HepG2 (cell line): ENCODE measurements at regions not wholly inside any gene's neighbourhood (a gene's known extent, or its start where the extent isn't known, plus 50 kb on each side); places are given as distances from the start of the nearest gene placed in this dataset.

Source experiments
- ATAC-seq: fragments of 200-7000 bp; cut with Tn5 transposase; 3 replicates; pipeline ENCODE4 v1.9.1; 2020; ENCODE audit warnings: mild to moderate bottlenecking, moderate library complexity
- BruUV-seq: library from RNA; stranded (reverse); fragments of 400-500 nt; replicated peaks from 2 replicates; lab custom pipeline; 2021; lab: Mats Ljungman, UMichigan
- CTCF ChIA-PET: fragments of 300-600 bp; formaldehyde crosslinking; extraction: SDS; loops from one replicate; lab custom pipeline; 2021; ENCODE audit warnings: low total read pairs, inconsistent platforms, low intra/inter-chr PET ratio; lab: Yijun Ruan, JAX
- POLR2A ChIA-PET: fragments of 350-600 bp; sonication (Branson Sonifier 250); formaldehyde crosslinking; loops from one replicate; lab custom pipeline; 2020; ENCODE audit warnings: antibody characterized with exemption, inconsistent platforms; lab: Yijun Ruan, JAX
- DNase-seq: peaks from one replicate; pipeline ENCODE4 v3.0.0-alpha.2; 2015; ENCODE audit warnings: low spot score
- FAIRE-seq: peaks from 3 replicates; lab custom pipeline; 2011; peaks lifted over from hg19 to GRCh38; lab: Jason Lieb, UNC
- H2AFZ ChIP-seq: one replicate; pipeline ENCODE4 v1.6.1; 2011; ENCODE audit warnings: low read length, inconsistent platforms
- H3K27ac ChIP-seq: fragments of 300-600 bp; 3 replicates; pipeline ENCODE4 v1.8.0; 2011; ENCODE audit warnings: mixed run types, mild to moderate bottlenecking, mixed read lengths, low read length, inconsistent platforms; ENCODE audit not compliant: insufficient read depth; ENCODE audit errors: extremely low read length
- H3K27me3 ChIP-seq, 2 experiments: fragments of 200-600 bp in 1 of 2; 2 replicates in 1 of 2; 3 replicates in 1 of 2; pipeline versions ENCODE4 v1.6.0 to v1.8.0; 2011; ENCODE audit warnings: low read length in 2 of 2, mild to moderate bottlenecking in 2 of 2, moderate library complexity in 2 of 2, inconsistent platforms in 1 of 2; ENCODE audit not compliant: insufficient read depth in 2 of 2, control insufficient read depth in 1 of 2
- H3K36me3 ChIP-seq, 2 experiments: fragments of 200-600 bp in 1 of 2; replicated peaks in 1 of 2; 2 replicates in 1 of 2; 3 replicates in 1 of 2; pipeline versions ENCODE4 v1.5.1 to v1.8.0; 2011; ENCODE audit warnings: low read length in 2 of 2, inconsistent platforms in 1 of 2; ENCODE audit not compliant: insufficient read depth in 2 of 2, control insufficient read depth in 1 of 2
- H3K4me1 ChIP-seq: 2 replicates; pipeline ENCODE4 v1.5.1; 2012; ENCODE audit warnings: low read length, inconsistent platforms; ENCODE audit not compliant: insufficient read depth
- H3K4me2 ChIP-seq: 2 replicates; pipeline ENCODE4 v1.6.0; 2011; ENCODE audit warnings: low read depth, low read length, inconsistent platforms
- H3K4me3 ChIP-seq, 3 experiments: fragments of 200-600 bp in 1 of 3; sonication (generic), shearing (Covaris generic) in 1 of 3; replicated peaks in 1 of 3; 2 replicates each; pipeline ENCODE4 v1.5.1; 2011 to 2016; ENCODE audit warnings: low read length in 3 of 3, inconsistent platforms in 2 of 3, low read depth in 2 of 3, mild to moderate bottlenecking in 2 of 3, control low read depth in 1 of 3, mixed read lengths in 1 of 3; ENCODE audit not compliant: insufficient read depth in 1 of 3
- H3K79me2 ChIP-seq: one replicate; pipeline ENCODE4 v1.6.1; 2011; ENCODE audit warnings: low read length, inconsistent platforms; ENCODE audit not compliant: insufficient read depth
- H3K9ac ChIP-seq: 2 replicates; pipeline ENCODE4 v1.6.0; 2011; ENCODE audit warnings: mild to moderate bottlenecking, low read depth, low read length, inconsistent platforms; ENCODE audit not compliant: insufficient read depth
- H3K9me3 ChIP-seq: 2 replicates; pipeline ENCODE4 v1.5.1; 2012; ENCODE audit warnings: mild to moderate bottlenecking, low read length
- H4K20me1 ChIP-seq: 2 replicates; pipeline ENCODE4 v1.6.0; 2011; ENCODE audit warnings: inconsistent platforms, mild to moderate bottlenecking, low read length, moderate library complexity; ENCODE audit not compliant: insufficient read depth
- GLI4 ChIP-seq: sonication (generic); formaldehyde crosslinking; IDR thresholded peaks from 2 replicates; pipeline ENCODE4 v1.5.1; 2020; ENCODE audit warnings: missing genetic modification reagents, mild to moderate bottlenecking, moderate library complexity, borderline replicate concordance
- GTF3A ChIP-seq: sonication (generic); formaldehyde crosslinking; conservative IDR thresholded peaks from 2 replicates; pipeline ENCODE4 v1.4.0; 2020; ENCODE audit warnings: mild to moderate bottlenecking, missing genetic modification reagents
- MEF2D ChIP-seq: sonication (generic); formaldehyde crosslinking; IDR thresholded peaks from 2 replicates; pipeline ENCODE4 v1.5.1; 2020; ENCODE audit warnings: mild to moderate bottlenecking, missing genetic modification reagents
- NCOR1 ChIP-seq: fragments of 200-600 bp; sonication (generic); IDR thresholded peaks from 2 replicates; pipeline ENCODE4 v1.7.0; 2017; ENCODE audit warnings: antibody characterized with exemption, low read length, borderline replicate concordance
- NFIC ChIP-seq: IDR thresholded peaks from 2 replicates; pipeline ENCODE4 v1.6.1; 2012; ENCODE audit warnings: mild to moderate bottlenecking, low read length, inconsistent platforms
- NKX3-1 ChIP-seq: sonication (generic); formaldehyde crosslinking; IDR thresholded peaks from 2 replicates; pipeline ENCODE4 v1.5.0; 2020; ENCODE audit warnings: missing genetic modification reagents
- NRL ChIP-seq: sonication (generic); formaldehyde crosslinking; IDR thresholded peaks from 2 replicates; pipeline ENCODE4 v1.5.0; 2020; ENCODE audit warnings: missing genetic modification reagents, mild to moderate bottlenecking, moderate library complexity, borderline replicate concordance
- TAF1 ChIP-seq: sonication (generic); formaldehyde crosslinking; IDR thresholded peaks from 2 replicates; pipeline ENCODE4 v1.4.0; 2020; ENCODE audit warnings: missing genetic modification reagents
- ZBTB8A ChIP-seq: sonication (generic); formaldehyde crosslinking; IDR thresholded peaks from 2 replicates; pipeline ENCODE4 v1.4.0; 2020; ENCODE audit warnings: mild to moderate bottlenecking, low read depth, missing genetic modification reagents, borderline replicate concordance
- ZFYVE20 ChIP-seq: sonication (generic); formaldehyde crosslinking; IDR thresholded peaks from 2 replicates; pipeline ENCODE4 v1.8.0; 2023; ENCODE audit warnings: low read depth, mild to moderate bottlenecking, moderate library complexity, missing genetic modification reagents, borderline replicate concordance
- ZNF17 ChIP-seq: sonication (generic); formaldehyde crosslinking; IDR thresholded peaks from 2 replicates; pipeline ENCODE4 v1.5.0; 2020; ENCODE audit warnings: mild to moderate bottlenecking, missing genetic modification reagents
- ZNF350 ChIP-seq: sonication (generic); formaldehyde crosslinking; IDR thresholded peaks from 2 replicates; pipeline ENCODE4 v1.4.0; 2020; ENCODE audit warnings: mild to moderate bottlenecking, low read depth, missing genetic modification reagents, borderline replicate concordance
- ZNF569 ChIP-seq: sonication (generic); formaldehyde crosslinking; IDR thresholded peaks from 2 replicates; pipeline ENCODE4 v1.5.0; 2020; ENCODE audit warnings: mild to moderate bottlenecking, missing genetic modification reagents, moderate library complexity, borderline replicate concordance
- ZNF589 ChIP-seq: sonication (generic); formaldehyde crosslinking; conservative IDR thresholded peaks from 2 replicates; pipeline ENCODE4 v1.8.0; 2022; ENCODE audit warnings: mild to moderate bottlenecking, moderate library complexity, missing genetic modification reagents
- ZNF709 ChIP-seq: sonication (generic); formaldehyde crosslinking; IDR thresholded peaks from 2 replicates; pipeline ENCODE4 v1.5.0; 2020; ENCODE audit warnings: mild to moderate bottlenecking, missing genetic modification reagents
- ZNF780A ChIP-seq: sonication (generic); formaldehyde crosslinking; IDR thresholded peaks from 2 replicates; pipeline ENCODE4 v1.8.0; 2022; ENCODE audit warnings: mild to moderate bottlenecking, missing genetic modification reagents, moderate library complexity
- ZNF83 ChIP-seq: sonication (generic); formaldehyde crosslinking; IDR thresholded peaks from 2 replicates; pipeline ENCODE4 v1.4.0; 2020; ENCODE audit warnings: missing genetic modification reagents, mild to moderate bottlenecking, borderline replicate concordance
- WGBS: methylation state at CpG from one replicate; pipeline ENCODE4 v1.1.6; 2017; ENCODE audit warnings: low lambda C conversion rate; 5-methylcytosine and 5-hydroxymethylcytosine counted together
- in situ Hi-C: cut with HindIII; loops from 2 replicates; pipeline ENCODE4 v1.10.0; 2017; ENCODE audit warnings: low pct_unique_long_range_greater_than_20kb; ENCODE audit not compliant: extremely low pct_ligation_motif_present
- intact Hi-C: fragments of 100-400 bp; cut with micrococcal nuclease; formaldehyde crosslinking; loops from one replicate; pipeline ENCODE4 v1.10.0; 2022; ENCODE audit not compliant: unreplicated experiment
- TF ChIP-seq, protein P1 (sequence below): sonication (generic); formaldehyde crosslinking; IDR thresholded peaks from 2 replicates; pipeline ENCODE4 v1.8.1; 2023; ENCODE audit warnings: mild to moderate bottlenecking, missing genetic modification reagents
- TF ChIP-seq, protein P2 (sequence below): sonication (generic); formaldehyde crosslinking; IDR thresholded peaks from 2 replicates; pipeline ENCODE4 v1.4.0; 2020; ENCODE audit warnings: missing genetic modification reagents, borderline replicate concordance

DNA sequence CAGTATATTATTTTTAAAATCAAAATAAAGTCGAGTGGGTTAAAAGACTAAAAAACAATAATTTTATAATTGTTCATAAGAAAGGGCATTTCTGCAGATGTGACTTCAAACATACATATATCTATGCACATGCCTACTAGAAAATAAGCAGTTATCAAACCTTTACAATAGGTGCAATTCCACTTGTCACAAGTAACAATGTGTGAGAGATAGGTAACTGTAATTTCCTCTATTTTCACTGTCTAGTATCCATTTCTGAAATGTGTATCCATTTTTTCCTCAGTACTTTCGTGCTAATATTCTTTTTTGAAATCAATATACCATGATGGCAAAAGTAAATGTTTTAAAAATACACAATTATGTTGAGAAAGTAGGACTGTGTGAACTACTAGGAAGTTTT, 96.9 kb upstream of the GNAI1 start:
- no peak overlapping the region for H3K9ac ChIP-seq
- H4K20me1 ChIP-seq, result no peaks in the 10 kb centered on the region
- intact Hi-C loops (no loop called here), in situ Hi-C loops (no loop called here)
- no peaks in the 10 kb centered on the region for H3K4me1 ChIP-seq
- BruUV-seq, result no TSS peak
- no peak overlapping the region for H3K4me2 ChIP-seq
- no peak overlapping the region for H3K27ac ChIP-seq
- no peaks in the 10 kb centered on the region for H3K9me3 ChIP-seq
- POLR2A ChIA-PET, result no interaction called here
- CTCF ChIA-PET, result no interaction called here
- FAIRE-seq (no peak), ATAC-seq (no peak), DNase-seq (no peak)
- no peaks in the 10 kb centered on the region for H3K27me3 ChIP-seq
- no peak overlapping the region for H3K4me3 ChIP-seq
- no peaks in the 10 kb centered on the region for H3K79me2 ChIP-seq
- no peaks in the 10 kb centered on the region for H3K36me3 ChIP-seq
- no peak for TF ChIP-seq ZNF709
- no peak for TF ChIP-seq ZNF83
- TF ChIP-seq, protein P1, sequence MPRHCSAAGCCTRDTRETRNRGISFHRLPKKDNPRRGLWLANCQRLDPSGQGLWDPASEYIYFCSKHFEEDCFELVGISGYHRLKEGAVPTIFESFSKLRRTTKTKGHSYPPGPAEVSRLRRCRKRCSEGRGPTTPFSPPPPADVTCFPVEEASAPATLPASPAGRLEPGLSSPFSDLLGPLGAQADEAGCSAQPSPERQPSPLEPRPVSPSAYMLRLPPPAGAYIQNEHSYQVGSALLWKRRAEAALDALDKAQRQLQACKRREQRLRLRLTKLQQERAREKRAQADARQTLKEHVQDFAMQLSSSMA (CRISPR knock-in tag), result no peak
- no peak for TF ChIP-seq NKX3-1
- no peak for TF ChIP-seq NCOR1
- TF ChIP-seq GTF3A, result no peak
- TF ChIP-seq ZNF569 (CRISPR knock-in tag), result no peak
- no peak overlapping the region for H2AFZ ChIP-seq
- WGBS, result 0% methylated on average over 2 of the region's 2 CpGs

DNA sequence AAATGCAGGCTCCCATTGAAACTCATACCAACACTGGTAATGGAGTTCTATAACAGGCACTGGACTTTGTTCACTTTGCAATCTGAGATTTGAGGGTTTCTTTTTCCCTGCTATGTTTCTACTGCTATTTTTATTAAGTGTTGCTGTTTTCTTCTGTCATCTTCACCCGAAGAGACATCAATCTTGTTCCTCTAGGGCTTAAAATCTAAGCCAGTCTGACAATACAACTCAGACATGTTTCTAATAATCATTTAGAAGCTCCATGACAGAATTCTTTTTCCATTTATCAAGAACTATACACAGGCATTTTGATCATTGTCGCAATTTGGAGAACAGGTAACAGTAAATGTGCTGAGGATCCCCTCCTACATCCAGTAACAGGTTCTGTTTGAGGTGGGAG, 98.5 kb upstream of the GNAI1 start:
- no peak overlapping the region for H3K4me3 ChIP-seq
- H3K4me1 ChIP-seq, result no peaks in the 10 kb centered on the region
- H3K4me2 ChIP-seq, result no peak overlapping the region
- H3K9ac ChIP-seq, result no peak overlapping the region
- H2AFZ ChIP-seq, result no peak overlapping the region
- intact Hi-C loops (no loop called here), in situ Hi-C loops (no loop called here)
- POLR2A ChIA-PET, result no interaction called here
- FAIRE-seq (no peak), ATAC-seq (no peak), DNase-seq (no peak)
- no peaks in the 10 kb centered on the region for H3K36me3 ChIP-seq
- WGBS, result 13% methylated on average over 2 of the region's 2 CpGs
- H3K9me3 ChIP-seq, result no peaks in the 10 kb centered on the region
- H3K27me3 ChIP-seq, result no peaks in the 10 kb centered on the region
- no TSS peak for BruUV-seq
- CTCF ChIA-PET, result no interaction called here
- no peaks in the 10 kb centered on the region for H4K20me1 ChIP-seq
- H3K79me2 ChIP-seq, result no peaks in the 10 kb centered on the region
- no peak overlapping the region for H3K27ac ChIP-seq
- no peak for TF ChIP-seq TAF1
- no peak for TF ChIP-seq MEF2D (CRISPR knock-in tag)
- TF ChIP-seq, protein P2, sequence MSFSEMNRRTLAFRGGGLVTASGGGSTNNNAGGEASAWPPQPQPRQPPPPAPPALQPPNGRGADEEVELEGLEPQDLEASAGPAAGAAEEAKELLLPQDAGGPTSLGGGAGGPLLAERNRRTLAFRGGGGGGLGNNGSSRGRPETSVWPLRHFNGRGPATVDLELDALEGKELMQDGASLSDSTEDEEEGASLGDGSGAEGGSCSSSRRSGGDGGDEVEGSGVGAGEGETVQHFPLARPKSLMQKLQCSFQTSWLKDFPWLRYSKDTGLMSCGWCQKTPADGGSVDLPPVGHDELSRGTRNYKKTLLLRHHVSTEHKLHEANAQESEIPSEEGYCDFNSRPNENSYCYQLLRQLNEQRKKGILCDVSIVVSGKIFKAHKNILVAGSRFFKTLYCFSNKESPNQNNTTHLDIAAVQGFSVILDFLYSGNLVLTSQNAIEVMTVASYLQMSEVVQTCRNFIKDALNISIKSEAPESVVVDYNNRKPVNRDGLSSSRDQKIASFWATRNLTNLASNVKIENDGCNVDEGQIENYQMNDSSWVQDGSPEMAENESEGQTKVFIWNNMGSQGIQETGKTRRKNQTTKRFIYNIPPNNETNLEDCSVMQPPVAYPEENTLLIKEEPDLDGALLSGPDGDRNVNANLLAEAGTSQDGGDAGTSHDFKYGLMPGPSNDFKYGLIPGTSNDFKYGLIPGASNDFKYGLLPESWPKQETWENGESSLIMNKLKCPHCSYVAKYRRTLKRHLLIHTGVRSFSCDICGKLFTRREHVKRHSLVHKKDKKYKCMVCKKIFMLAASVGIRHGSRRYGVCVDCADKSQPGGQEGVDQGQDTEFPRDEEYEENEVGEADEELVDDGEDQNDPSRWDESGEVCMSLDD, result no peak
- no peak for TF ChIP-seq ZBTB8A
- no peak for TF ChIP-seq ZNF780A (CRISPR knock-in tag)
- TF ChIP-seq GLI4 (CRISPR knock-in tag), result no peak
- TF ChIP-seq NFIC, result no peak
- no peak for TF ChIP-seq ZFYVE20
- no peak for TF ChIP-seq ZNF589 (CRISPR knock-in tag)
- no peak for TF ChIP-seq ZNF350
- no peak for TF ChIP-seq NRL (CRISPR knock-in tag)
- TF ChIP-seq ZNF17 (CRISPR knock-in tag), result no peak
